ENCODE measurements at regions not wholly inside any gene's neighbourhood (a gene's known extent, or its start where the extent isn't known, plus 50 kb on each side); places are given as distances from the start of the nearest gene placed in this dataset.

DNA sequence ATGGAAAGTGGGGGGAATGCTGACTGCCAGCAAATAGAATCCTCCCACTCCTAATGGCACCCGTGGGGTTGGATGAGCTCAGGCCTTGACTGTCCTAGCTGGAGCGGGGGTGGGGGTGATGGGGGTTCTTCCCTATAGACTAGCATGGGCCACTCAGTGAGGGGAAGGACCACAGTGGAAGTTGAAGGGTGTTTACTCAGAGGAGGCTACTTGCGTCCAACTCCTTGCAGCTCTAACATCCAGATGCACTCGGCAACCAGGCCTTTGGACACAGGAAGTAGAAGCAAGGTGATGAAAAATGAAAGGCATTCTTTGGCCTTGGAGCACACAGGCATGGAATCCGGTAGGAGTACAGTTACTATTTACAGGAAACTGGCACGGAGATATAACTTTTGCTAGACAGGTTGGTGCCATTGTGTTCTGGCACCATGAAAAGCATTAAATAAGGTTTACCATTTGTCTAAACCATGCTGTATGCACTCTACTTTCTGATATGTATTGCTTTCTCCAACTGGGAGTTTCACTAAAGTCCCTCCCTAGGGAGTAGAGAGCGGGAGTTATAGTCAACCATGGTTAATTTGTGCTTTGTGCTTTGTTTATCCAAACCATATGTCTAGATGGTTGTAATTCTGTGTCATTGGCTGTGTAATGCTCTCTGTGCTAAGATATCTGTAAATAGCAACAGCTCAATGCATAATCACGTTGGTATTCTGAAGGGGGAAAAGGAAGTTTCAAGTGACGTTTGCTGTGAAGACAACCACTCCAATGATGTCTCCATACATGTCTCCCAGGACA, 125.3 kb downstream of the TSHZ3 start:
- intact Hi-C loops (cut with DNase I, micrococcal nuclease): no loop called here
- ATAC-seq: no peak
- Histone ChIP-seq H3K4me1 (ENCODE audit: low read depth) (no peaks in the 10 kb centered on the region), H3K9me3 (no peaks in the 10 kb centered on the region), H3K36me3 (ENCODE audit: low read depth) (no peaks in the 10 kb centered on the region), H3K4me3 (no peak overlapping the region)
- no peak for DNase-seq
- TF ChIP-seq, protein P1, sequence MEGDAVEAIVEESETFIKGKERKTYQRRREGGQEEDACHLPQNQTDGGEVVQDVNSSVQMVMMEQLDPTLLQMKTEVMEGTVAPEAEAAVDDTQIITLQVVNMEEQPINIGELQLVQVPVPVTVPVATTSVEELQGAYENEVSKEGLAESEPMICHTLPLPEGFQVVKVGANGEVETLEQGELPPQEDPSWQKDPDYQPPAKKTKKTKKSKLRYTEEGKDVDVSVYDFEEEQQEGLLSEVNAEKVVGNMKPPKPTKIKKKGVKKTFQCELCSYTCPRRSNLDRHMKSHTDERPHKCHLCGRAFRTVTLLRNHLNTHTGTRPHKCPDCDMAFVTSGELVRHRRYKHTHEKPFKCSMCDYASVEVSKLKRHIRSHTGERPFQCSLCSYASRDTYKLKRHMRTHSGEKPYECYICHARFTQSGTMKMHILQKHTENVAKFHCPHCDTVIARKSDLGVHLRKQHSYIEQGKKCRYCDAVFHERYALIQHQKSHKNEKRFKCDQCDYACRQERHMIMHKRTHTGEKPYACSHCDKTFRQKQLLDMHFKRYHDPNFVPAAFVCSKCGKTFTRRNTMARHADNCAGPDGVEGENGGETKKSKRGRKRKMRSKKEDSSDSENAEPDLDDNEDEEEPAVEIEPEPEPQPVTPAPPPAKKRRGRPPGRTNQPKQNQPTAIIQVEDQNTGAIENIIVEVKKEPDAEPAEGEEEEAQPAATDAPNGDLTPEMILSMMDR (IDR thresholded peaks at IDR 0.05): no peak

DNA sequence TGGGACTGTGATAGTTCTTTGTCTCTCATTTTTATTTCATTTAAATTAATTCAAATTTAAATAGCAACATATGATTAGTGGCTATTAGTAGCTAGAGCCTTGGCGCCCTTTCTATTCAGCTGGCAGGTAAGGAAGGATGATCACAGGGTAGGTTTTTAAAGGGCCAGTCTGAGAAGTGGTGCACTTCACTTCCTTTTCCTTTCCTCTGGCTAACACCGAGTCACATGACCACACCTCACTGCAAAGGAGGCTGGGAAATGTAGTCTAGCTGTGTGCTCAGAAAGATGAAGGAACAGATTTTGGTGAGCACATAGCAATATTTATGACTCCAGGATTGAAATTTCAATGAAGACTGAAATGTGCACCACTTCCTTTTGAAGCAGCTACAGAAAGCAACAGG, 128.7 kb downstream of the TSHZ3 start:
- peak; percentile 36 for ATAC-seq
- Histone ChIP-seq H3K4me1 (ENCODE audit: low read depth) (no peaks in the 10 kb centered on the region), H3K4me3 (no peak overlapping the region), H3K36me3 (ENCODE audit: low read depth) (no peaks in the 10 kb centered on the region), H3K9me3 (no peaks in the 10 kb centered on the region)
- intact Hi-C loops (cut with DNase I, micrococcal nuclease): no loop called here
- TF ChIP-seq, protein P1 (IDR thresholded peaks at IDR 0.05): no peak
- DNase-seq: peak in 1 of 3 donors; percentile 14

DNA sequence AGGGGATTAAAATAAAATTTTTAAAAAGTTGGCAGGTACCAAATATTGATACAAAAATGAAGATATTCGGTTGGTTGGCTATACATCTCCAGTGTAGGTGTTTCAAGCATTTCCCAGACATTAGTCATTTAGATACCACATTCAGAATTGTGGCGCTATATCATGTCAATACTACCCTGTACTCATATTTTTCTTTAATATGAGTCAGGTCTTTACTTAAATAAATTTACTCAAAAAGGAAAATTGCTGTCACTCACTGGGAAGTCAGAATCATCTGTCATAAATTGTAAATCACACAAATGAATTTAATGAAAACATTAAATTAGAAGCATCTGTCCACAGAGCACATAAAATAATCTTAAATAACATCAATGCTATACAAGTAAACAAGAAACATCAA, 134.2 kb downstream of the TSHZ3 start:
- no peak for ATAC-seq

DNA sequence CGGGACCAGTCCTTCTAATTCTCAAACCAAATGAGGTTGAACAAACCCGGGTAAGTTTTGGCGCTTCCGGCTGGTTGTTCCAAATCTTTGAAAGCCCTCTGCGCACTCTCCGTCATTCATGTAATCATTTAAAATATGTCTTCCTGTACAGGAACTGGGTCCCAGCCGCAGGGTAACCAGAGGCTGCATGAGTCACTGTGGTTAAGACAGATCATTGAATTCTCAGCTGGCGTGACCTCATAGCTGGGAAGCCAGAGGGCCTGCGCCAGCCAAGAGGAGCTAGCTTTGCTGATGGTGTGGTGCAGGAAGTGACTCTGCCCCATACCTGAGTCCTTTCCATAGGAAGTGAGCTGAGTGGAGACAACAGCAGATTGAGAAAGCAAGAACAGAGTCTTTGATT, 135.2 kb downstream of the TSHZ3 start:
- TF ChIP-seq, protein P1 (IDR thresholded peaks at IDR 0.05): no peak
- Histone ChIP-seq H3K9me3 (no peaks in the 10 kb centered on the region), H3K4me1 (ENCODE audit: low read depth) (no peaks in the 10 kb centered on the region), H3K36me3 (ENCODE audit: low read depth) (no peaks in the 10 kb centered on the region), H3K4me3 (no peak overlapping the region)
- DNase-seq: peak; percentile 63 to 86 (median 71)
- intact Hi-C loops (cut with DNase I, micrococcal nuclease): no loop called here
- peak; percentile 96 for ATAC-seq

More for the DNA sequence above, 134.2 kb downstream of the TSHZ3 start:
- H3K9me3 ChIP-seq: no peaks in the 10 kb centered on the region
- no peak overlapping the region for H3K4me3 ChIP-seq
- no peaks in the 10 kb centered on the region for H3K36me3 ChIP-seq (ENCODE audit: low read depth)
- intact Hi-C loops (cut with DNase I, micrococcal nuclease): no loop called here
- TF ChIP-seq, protein P1 (IDR thresholded peaks at IDR 0.05): no peak
- no peaks in the 10 kb centered on the region for H3K4me1 ChIP-seq (ENCODE audit: low read depth)
- no peak for DNase-seq

DNA sequence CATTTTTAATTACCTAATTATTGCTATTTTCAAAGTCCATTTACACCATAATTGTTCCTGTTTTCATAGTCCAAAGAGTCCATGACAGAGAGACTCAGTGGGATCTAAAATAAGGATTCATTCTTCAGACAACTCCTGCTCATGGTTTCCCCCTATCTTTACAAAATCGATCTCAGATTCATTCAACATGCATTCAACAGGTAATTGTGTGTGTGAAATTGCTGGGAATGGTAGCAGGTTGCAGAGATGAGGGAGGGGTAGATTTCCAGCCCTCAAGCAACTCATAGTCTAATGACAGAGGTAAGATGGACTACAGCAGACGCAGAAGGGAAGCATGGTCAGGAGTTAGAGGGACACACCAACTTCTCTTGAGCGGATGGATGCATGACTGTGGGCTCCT, 138.1 kb downstream of the TSHZ3 start:
- Histone ChIP-seq H3K36me3 (ENCODE audit: low read depth) (no peaks in the 10 kb centered on the region), H3K4me3 (no peak overlapping the region), H3K4me1 (ENCODE audit: low read depth) (no peaks in the 10 kb centered on the region), H3K9me3 (no peaks in the 10 kb centered on the region)
- TF ChIP-seq, protein P1 (IDR thresholded peaks at IDR 0.05): no peak
- DNase-seq (no peak), ATAC-seq (no peak)
- intact Hi-C loops (cut with DNase I, micrococcal nuclease): no loop called here
